ENCODE measurements at regions not wholly inside any gene's neighbourhood (a gene's known extent, or its start where the extent isn't known, plus 50 kb on each side); places are given as distances from the start of the nearest gene placed in this dataset.

- intact Hi-C loops (cut with DNase I; ENCODE audit: low total_unique reads) = no loop called here
- H3K27ac ChIP-seq = no peak overlapping the region
- no peaks in the 10 kb centered on the region for H3K9me3 ChIP-seq
- peaks cover 0 to 21% of the 10 kb centered on the region in 2 donors for H3K27me3 ChIP-seq
- H3K4me3 ChIP-seq = no peak overlapping the region
- H3K36me3 ChIP-seq = no peaks in the 10 kb centered on the region
- H3K4me1 ChIP-seq = no peaks in the 10 kb centered on the region
- DNase-seq (ENCODE audit: low spot score in 2 of 2) = no peak
- TF ChIP-seq POLR2AphosphoS5 (IDR thresholded peaks at IDR 0.05) (no peak), POLR2A (IDR thresholded peaks at IDR 0.05) (no peak), CTCF (IDR thresholded peaks at IDR 0.05) (no peak)
Measured at GRCh38 chrX:150150076-150150779, 211.9 kb upstream of the EOLA2 start.

- intact Hi-C loops (cut with DNase I; ENCODE audit: low total_unique reads) = no loop called here
- no peak for DNase-seq (ENCODE audit: low spot score in 2 of 2)
- no peak overlapping the region for H3K4me3 ChIP-seq
- H3K9me3 ChIP-seq = no peaks in the 10 kb centered on the region
- peaks cover 0 to 22% of the 10 kb centered on the region in 2 donors for H3K27me3 ChIP-seq
- H3K36me3 ChIP-seq = no peaks in the 10 kb centered on the region
- TF ChIP-seq POLR2AphosphoS5 (IDR thresholded peaks at IDR 0.05) (no peak), POLR2A (IDR thresholded peaks at IDR 0.05) (no peak), CTCF (IDR thresholded peaks at IDR 0.05) (no peak)
- H3K4me1 ChIP-seq = no peaks in the 10 kb centered on the region
- no peak overlapping the region for H3K27ac ChIP-seq
Measured at GRCh38 chrX:150150780-150151125, 212.4 kb upstream of the MAMLD1 start.

- intact Hi-C loops (cut with DNase I; ENCODE audit: low total_unique reads) = no loop called here
- no peaks in the 10 kb centered on the region for H3K9me3 ChIP-seq
- TF ChIP-seq CTCF (IDR thresholded peaks at IDR 0.05) (no peak), POLR2AphosphoS5 (IDR thresholded peaks at IDR 0.05) (no peak), POLR2A (IDR thresholded peaks at IDR 0.05) (no peak)
- H3K4me3 ChIP-seq = no peak overlapping the region
- H3K36me3 ChIP-seq = no peaks in the 10 kb centered on the region
- no peak overlapping the region for H3K27ac ChIP-seq
- no peaks in the 10 kb centered on the region for H3K4me1 ChIP-seq
- DNase-seq (ENCODE audit: low spot score in 2 of 2) = no peak
- H3K27me3 ChIP-seq = peaks cover 0 to 22% of the 10 kb centered on the region in 2 donors
Measured at GRCh38 chrX:150152036-150152435, 211.1 kb upstream of the MAMLD1 start.

- Histone ChIP-seq H3K9me3 (no peaks in the 10 kb centered on the region), H3K4me3 (no peak overlapping the region), H3K27me3 (peaks cover 0 to 22% of the 10 kb centered on the region in 2 donors), H3K27ac (no peak overlapping the region), H3K4me1 (no peaks in the 10 kb centered on the region), H3K36me3 (no peaks in the 10 kb centered on the region)
- no peak for DNase-seq (ENCODE audit: low spot score in 2 of 2)
- TF ChIP-seq POLR2AphosphoS5 (IDR thresholded peaks at IDR 0.05) (no peak), CTCF (IDR thresholded peaks at IDR 0.05) (no peak), POLR2A (IDR thresholded peaks at IDR 0.05) (no peak)
- intact Hi-C loops (cut with DNase I; ENCODE audit: low total_unique reads) = no loop called here
Measured at GRCh38 chrX:150152546-150152945, 210.6 kb upstream of the MAMLD1 start.

GRCh38 chrX:150155436-150156035 is 207.6 kb upstream of the MAMLD1 start:
- no peaks in the 10 kb centered on the region for H3K9me3 ChIP-seq
- DNase-seq (ENCODE audit: low spot score in 2 of 2) = no peak
- no peak overlapping the region for H3K27ac ChIP-seq
- peaks cover 0 to 22% of the 10 kb centered on the region in 2 donors for H3K27me3 ChIP-seq
- TF ChIP-seq POLR2AphosphoS5 (IDR thresholded peaks at IDR 0.05) (no peak), POLR2A (IDR thresholded peaks at IDR 0.05) (no peak), CTCF (IDR thresholded peaks at IDR 0.05) (no peak)
- H3K36me3 ChIP-seq = no peaks in the 10 kb centered on the region
- H3K4me3 ChIP-seq = no peak overlapping the region
- no peaks in the 10 kb centered on the region for H3K4me1 ChIP-seq
- intact Hi-C loops (cut with DNase I; ENCODE audit: low total_unique reads) = no loop called here
